ENCODE measurements at regions not wholly inside any gene's neighbourhood (a gene's known extent, or its start where the extent isn't known, plus 50 kb on each side); places are given as distances from the start of the nearest gene placed in this dataset.

DNA sequence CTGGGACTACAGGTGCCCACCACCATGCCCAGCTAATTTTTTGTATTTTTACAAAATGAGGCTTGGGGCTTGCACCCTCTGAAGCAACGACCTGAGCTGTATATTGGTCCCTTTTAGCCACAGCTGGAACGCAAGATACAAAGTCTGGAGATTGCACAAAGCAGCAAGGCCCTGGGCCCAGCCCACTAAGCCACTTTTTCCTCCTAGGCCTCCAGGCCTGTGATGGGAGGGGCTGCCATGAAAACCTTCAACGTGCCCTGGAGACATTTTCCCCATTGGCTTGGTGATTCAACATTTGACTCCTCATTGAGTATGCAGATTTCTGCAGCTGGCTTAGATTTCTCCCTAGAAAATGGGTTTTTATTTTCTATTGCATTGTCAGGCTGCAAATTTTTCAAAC is 69.2 kb downstream of the CYB561 start:
- DNase-seq (ENCODE audit: low read depth, low spot score): no peak

DNA sequence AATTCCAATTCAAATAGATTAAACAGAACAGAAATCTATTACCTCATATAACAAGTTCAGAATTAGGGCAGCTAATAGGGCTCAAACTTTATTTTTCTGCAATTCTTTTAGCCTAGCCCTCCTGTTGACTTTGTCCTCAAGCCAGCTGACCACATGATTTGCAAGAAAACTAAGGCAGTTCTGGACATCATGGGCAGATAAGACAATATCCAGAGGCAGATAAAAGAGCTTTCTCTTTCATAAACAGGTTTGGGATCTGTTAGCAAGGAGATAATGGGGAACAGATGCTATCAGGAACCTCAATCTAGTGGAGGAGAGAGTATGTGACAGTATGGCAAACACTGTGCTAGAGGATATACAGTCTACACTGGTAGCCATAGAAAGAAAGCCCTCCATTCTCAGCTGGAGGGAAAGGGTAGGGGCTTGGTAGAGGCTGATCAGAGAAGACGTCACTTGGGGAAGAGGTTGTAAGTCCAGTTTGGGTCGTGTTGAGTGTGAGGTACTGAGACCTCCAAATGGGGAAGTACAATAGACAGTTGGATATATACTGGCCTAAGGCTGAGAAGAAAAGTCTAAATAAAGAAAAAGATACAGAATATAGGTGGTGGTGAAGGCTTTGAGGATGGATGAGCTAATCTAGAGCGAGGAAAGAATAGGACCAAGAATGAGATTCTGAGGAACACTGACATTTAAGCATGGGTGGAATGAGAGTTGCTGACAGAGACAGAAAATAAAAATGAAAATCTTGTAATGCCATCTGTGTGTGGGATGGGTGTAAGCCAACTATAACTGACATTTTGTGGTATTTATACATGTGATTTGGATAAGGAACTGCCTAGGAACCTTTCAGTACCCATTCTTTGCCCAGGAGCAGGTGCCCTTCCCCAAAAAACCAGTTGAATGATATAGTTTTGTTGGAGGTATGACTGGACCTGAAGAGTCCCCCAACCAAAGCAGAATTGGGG is 67.4 kb downstream of the CYB561 start:
- no peak for DNase-seq (ENCODE audit: low read depth, low spot score)

DNA sequence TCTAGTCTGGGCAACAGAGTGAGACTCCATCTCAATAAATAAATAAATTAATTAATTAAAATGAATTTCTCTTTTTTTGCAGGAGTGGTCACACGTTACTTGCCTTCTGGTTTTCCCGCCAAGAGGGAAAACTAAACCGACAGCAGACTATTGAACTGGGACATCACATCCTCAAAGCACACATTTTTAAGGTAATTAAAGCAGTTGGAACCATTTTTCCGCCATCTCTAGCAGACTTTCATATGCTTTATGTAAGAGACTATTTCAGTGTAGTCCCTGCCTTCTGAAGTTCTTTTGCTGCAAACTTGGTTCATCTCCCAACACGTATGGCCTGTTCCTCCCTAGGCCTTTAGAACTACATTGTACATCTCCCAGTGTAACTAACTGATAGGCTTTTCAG is 66.5 kb downstream of the CYB561 start:
- DNase-seq (ENCODE audit: low read depth, low spot score): no peak

DNA sequence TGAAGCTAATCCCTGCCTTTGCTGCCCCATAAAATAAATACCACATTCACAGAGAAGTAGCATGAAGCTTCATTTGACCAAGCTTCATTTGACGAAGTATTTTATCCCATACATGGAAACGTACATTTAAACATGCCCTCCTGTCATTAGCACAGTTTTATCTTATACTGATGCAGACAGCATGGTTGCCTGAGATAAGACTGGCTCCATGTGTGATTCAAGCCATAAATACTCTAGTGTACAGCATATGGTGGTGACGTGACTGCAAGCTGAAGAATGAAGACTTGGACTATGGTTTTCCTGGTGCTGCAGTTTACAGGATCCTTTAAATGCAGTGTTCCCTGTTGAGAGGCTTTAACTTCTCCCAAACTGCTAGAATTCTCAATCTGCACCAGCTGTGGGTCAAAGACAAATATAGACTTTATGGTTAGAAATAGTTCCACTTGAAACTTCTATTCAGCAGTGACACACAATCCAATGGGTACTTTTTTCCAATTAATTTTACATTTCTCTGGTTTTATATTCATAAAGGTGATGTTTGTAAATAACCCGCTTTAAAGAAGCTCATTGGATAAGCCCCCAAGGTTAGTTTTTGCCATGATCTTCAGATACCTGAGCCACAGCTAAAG is 64.9 kb downstream of the CYB561 start:
- DNase-seq (ENCODE audit: low read depth, low spot score): no peak

DNA sequence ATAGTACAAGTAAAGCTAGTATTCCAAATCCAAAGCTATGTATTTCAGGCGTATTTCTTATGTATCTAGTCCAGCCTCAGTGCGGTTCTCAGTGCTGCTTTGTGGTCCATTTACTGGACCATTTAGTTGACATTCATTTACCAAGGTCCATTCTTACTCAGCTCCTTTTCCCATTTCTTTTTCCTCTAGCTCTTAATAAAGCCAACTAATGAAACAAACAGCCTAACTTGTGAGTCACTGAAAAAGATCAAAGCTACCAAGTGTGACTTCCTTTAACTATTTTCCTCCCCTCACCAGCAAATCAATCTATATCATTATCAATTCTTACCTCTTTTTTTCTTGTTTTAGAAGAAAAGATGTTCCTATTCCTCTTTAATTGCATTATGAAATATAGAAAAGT is 64.0 kb downstream of the CYB561 start:
- DNase-seq (ENCODE audit: low read depth, low spot score): no peak
